ENCODE measurements at regions not wholly inside any gene's neighbourhood (a gene's known extent, or its start where the extent isn't known, plus 50 kb on each side); places are given as distances from the start of the nearest gene placed in this dataset.
"Not testable (repeated sequence)": the region's sequence is repeated elsewhere in the genome, so short reads cannot be mapped to it uniquely, and the experiment has no call there.

- intact Hi-C loops (cut with DNase I) = no loop called here
- peak; percentile 55 for DNase-seq (ENCODE audit: low spot score)
Measured at GRCh38 chr22:48417225-48418070, 1410.2 kb downstream of the BRD1 start.

GRCh38 chr22:48416396-48417224 is 1411.1 kb downstream of the BRD1 start:
- peak; percentile 6 for DNase-seq (ENCODE audit: low spot score)
- intact Hi-C loops (cut with DNase I) = no loop called here

GRCh38 chr22:48415520-48415919 is 1412.2 kb downstream of the BRD1 start:
- DNase-seq (ENCODE audit: low spot score) = peak; percentile 51
- intact Hi-C loops (cut with DNase I) = no loop called here

- intact Hi-C loops (cut with DNase I) = no loop called here
- no peak for DNase-seq (ENCODE audit: low spot score)
Measured at GRCh38 chr22:48414651-48415050, 1413.0 kb downstream of the BRD1 start.

- intact Hi-C loops (cut with DNase I); DNase-seq (ENCODE audit: low spot score): not testable (repeated sequence)
Measured at GRCh38 chr22:48412931-48413330, 1414.7 kb downstream of the BRD1 start.

GRCh38 chr22:48410536-48410935 is 1417.1 kb downstream of the BRD1 start:
- DNase-seq (ENCODE audit: low spot score) = no peak
- intact Hi-C loops (cut with DNase I) = no loop called here

GRCh38 chr22:48407256-48407955 is 1420.3 kb downstream of the BRD1 start:
- intact Hi-C loops (cut with DNase I) = no loop called here
- no peak for DNase-seq (ENCODE audit: low spot score)

DNA sequence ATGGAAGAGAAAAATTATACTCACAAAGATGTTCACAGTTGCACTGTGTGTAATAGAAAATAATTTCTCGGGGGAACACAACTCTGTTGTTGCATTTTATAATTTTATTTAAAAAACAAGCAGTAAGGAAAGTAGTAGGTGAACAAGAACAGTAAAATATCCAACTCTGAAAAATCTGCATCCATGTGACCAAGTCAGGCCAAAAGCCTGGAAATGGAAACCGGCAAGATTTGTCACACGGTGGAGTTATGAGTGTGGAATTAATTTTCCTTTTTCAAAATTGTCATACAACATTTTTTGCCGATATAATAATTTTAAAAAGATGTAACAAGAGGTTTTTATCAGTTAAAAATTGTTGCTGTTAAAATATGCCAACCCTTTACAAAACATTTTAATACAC is 1421.5 kb downstream of the BRD1 start:
- intact Hi-C loops (cut with DNase I) = no loop called here

DNA sequence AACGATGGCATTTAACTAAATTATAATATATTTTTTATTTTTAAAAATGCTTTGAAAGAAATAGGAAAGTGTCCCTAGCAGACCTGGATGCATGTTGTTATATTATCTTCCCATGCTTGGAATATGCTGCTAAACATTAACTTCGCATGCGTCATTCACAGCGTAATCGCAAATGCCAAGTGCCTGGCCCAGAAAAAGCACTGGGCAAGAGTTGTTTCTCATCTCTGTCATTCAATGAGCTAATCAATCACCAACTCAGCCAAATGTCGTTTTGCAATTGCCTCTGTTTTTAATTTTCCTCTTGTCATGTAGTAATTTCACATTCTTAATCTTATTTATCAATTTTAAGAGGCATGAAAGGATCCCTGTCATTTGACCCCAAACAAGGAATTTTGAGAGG is 1421.9 kb downstream of the BRD1 start:
- intact Hi-C loops (cut with DNase I) = no loop called here
- no peak for DNase-seq (ENCODE audit: low spot score)

More for the DNA sequence above, 1421.5 kb downstream of the BRD1 start:
- no peak for DNase-seq (ENCODE audit: low spot score)

DNA sequence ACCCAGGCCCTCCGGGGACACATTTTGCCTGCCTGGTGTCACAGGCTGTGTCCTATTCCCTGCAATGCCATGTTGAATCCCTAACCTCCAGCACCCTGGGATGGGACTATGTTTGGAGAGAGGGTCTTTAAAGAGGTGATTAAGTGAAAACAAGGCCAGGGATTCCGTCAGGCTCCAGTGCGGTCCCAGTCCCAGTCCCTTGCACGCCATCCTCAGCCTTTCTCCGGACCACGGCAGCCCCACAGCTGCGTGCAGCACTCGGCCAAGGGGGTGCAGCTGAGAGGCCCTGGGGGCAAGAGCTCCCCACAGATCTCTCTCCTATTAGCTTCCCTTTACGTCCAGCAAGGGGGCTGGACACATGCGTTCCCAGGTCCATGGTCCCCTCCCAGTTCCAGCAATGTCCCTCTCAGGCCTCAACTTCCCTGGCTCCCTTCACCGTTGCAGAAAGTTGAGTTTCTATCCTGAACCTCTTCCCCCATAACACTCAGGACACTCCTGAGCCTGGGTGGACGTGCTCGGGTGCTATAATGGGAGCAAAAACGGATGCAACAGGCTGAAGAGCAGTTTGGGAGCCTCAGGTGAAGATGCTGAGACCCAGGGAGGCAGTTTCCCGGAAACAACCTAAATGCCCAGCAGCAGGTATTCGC is 1422.7 kb downstream of the BRD1 start:
- intact Hi-C loops (cut with DNase I) = no loop called here
- no peak for DNase-seq (ENCODE audit: low spot score)

GRCh38 chr22:48403521-48404403 is 1423.9 kb downstream of the BRD1 start:
- intact Hi-C loops (cut with DNase I) = no loop called here
- DNase-seq (ENCODE audit: low spot score) = no peak

GRCh38 chr22:48402591-48403031 is 1425.1 kb downstream of the BRD1 start:
- no peak for DNase-seq (ENCODE audit: low spot score)
- intact Hi-C loops (cut with DNase I) = no loop called here

GRCh38 chr22:48401523-48401922 is 1426.2 kb downstream of the BRD1 start:
- intact Hi-C loops (cut with DNase I); DNase-seq (ENCODE audit: low spot score): not testable (repeated sequence)

DNA sequence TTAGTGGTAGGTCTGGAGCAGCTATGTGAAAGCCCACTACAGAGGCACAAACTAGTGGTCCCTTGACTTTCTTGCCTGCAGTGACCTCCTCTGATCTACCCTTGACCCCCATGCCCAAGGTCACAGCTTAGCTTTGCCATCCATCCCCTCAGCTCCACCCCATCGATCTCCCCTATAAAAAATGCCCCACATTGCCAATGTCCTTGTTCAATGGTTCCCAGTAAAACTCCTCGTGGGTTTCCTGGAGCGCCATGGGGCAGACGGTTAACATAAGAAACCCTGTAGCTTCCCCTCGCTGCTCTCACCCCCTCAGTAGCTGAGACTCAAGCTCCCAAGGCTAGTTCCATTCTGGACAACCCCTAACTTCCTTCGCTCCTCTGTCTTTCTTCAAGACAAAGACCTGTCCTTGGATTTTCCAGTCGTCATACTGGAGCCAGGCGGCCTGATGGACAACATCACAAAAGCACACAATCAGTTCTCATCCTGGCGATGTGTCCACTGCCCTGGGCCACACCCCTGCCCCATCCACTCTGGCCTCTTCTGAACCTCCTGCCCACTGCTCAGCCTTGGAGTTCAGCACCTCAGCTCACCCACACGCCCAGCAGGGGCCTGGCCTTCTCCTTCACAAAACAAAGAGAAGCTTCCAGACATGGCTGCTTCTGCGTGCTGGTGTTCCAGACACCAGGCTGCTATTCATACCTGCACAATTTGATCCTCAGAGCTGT is 1429.3 kb downstream of the BRD1 start:
- no peak for DNase-seq (ENCODE audit: low spot score)
- intact Hi-C loops (cut with DNase I) = no loop called here

DNA sequence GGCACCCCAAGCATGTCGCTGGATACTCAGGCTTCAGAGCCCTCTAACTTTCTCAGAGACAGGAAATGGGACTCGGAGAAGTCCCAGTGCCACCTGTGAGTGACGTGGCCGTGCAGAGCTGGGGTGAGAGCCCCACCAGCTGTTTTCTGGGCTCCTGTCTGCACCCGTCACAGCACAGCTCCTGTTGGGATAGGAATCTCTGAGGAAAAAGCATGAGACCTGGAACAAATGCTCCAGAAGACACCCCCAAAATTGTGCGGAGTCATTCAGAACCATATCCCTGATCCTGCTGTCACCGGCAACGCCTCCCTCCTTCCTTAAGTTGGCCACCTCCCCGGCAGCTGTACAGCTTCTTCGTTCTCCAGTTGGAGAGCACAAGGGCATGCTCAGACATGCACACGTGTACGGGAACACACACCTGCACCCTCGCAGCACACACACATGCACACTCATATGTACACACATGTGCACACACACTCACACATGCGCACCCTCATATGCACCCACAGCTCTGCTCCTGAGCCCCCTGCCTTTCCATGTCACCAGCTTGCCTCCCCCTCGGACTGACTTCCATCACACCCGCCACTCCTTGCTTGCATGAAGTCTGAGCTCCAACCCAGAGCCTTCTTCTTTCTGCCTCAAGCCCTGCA is 1430.0 kb downstream of the BRD1 start:
- intact Hi-C loops (cut with DNase I) = no loop called here
- no peak for DNase-seq (ENCODE audit: low spot score)

DNA sequence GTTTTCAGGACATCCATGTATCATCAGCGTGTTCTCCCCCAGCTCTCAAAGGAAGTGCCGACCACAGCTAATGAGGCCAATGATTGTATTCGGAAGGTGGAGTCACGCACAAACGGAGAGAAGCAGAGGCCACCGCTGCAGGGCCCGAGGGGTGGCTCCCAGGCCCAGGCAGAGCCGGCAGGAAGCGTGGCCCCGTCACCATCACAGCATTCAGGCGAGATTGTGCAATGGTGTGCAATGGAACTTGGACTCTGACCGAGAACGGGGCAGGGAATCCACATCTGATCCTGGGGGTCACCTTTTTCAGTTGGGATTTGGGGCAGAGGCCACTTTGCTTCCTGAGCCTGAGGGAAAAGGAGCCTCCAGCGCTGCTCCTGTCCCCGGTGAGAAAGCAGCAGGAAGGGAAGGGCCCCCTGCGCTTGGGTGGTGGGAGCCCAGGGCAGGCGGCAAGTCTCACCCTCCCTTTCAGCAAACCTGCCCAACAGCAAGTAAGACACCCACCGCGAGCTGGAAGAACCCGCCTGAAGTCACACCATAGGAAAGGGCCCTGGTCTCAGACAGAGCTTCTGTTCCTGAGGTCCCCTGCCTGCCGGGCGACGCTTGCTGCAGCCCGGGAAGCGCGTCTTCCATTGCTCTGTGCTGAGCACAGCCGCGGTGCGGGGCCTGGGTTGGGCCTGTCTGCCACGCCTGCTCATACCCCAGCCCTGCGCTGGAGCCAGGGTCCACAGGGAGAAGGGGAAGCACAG is 1430.7 kb downstream of the BRD1 start:
- no peak for DNase-seq (ENCODE audit: low spot score)
- intact Hi-C loops (cut with DNase I) = no loop called here
